Fibroblast of lung (primary cell): ENCODE measurements at regions not wholly inside any gene's neighbourhood (a gene's known extent, or its start where the extent isn't known, plus 50 kb on each side); places are given as distances from the start of the nearest gene placed in this dataset.

Experiments
- DNase-seq, 2 donors: peaks; one replicate each; pipeline versions ENCODE4 v3.0.0 to v3.0.0-alpha.2; 2010; ENCODE audit warnings: low read depth in 2 of 2
- H2AFZ ChIP-seq: 2 replicates; pipeline ENCODE4 v1.5.1; 2012; ENCODE audit warnings: low read length, control low read depth, inconsistent platforms
- H3K27ac ChIP-seq: 2 replicates; pipeline ENCODE4 v1.5.1; 2011; ENCODE audit warnings: low read length, control low read depth; ENCODE audit not compliant: insufficient read depth
- H3K27me3 ChIP-seq: 2 replicates; pipeline ENCODE4 v1.5.1; 2011; ENCODE audit warnings: mild to moderate bottlenecking, low read length; ENCODE audit not compliant: control insufficient read depth, insufficient read depth
- H3K36me3 ChIP-seq: 2 replicates; pipeline ENCODE4 v1.5.1; 2011; ENCODE audit warnings: low read length; ENCODE audit not compliant: control insufficient read depth, insufficient read depth
- H3K4me1 ChIP-seq: 2 replicates; pipeline ENCODE4 v1.5.1; 2011; ENCODE audit warnings: low read length; ENCODE audit not compliant: control insufficient read depth, insufficient read depth; ENCODE audit errors: extremely low read depth
- H3K4me2 ChIP-seq: 2 replicates; pipeline ENCODE4 v1.5.1; 2011; ENCODE audit warnings: low read length, control low read depth; ENCODE audit not compliant: insufficient read depth; ENCODE audit errors: extremely low read depth
- H3K4me3 ChIP-seq, 4 experiments: fragments of 200-600 bp in 1 of 4; sonication (generic) in 1 of 4; replicated peaks in 1 of 4; 2 replicates each; pipeline ENCODE4 v1.5.1; 2011 to 2016; ENCODE audit warnings: low read length in 4 of 4, low read depth in 3 of 4, mild to moderate bottlenecking in 3 of 4, control low read depth in 2 of 4, inconsistent platforms in 1 of 4, mixed read lengths in 1 of 4; ENCODE audit not compliant: insufficient read depth in 1 of 4; ENCODE audit errors: control extremely low read depth in 1 of 4
- H3K79me2 ChIP-seq: 2 replicates; pipeline ENCODE4 v1.5.1; 2012; ENCODE audit warnings: mild to moderate bottlenecking, low read length, inconsistent platforms; ENCODE audit not compliant: control insufficient read depth, insufficient read depth
- H3K9ac ChIP-seq: 2 replicates; pipeline ENCODE4 v1.5.1; 2011; ENCODE audit warnings: mild to moderate bottlenecking, low read length, control low read depth; ENCODE audit not compliant: insufficient read depth
- H3K9me3 ChIP-seq: 2 replicates; pipeline ENCODE4 v1.5.1; 2012; ENCODE audit warnings: low read depth, low read length; ENCODE audit not compliant: control insufficient read depth, insufficient read depth
- H4K20me1 ChIP-seq: 2 replicates; pipeline ENCODE4 v1.5.1; 2011; ENCODE audit warnings: low read length; ENCODE audit not compliant: control insufficient read depth, insufficient read depth; ENCODE audit errors: extremely low read depth
- CTCF ChIP-seq, 2 donors: IDR thresholded peaks in 1 of 2; conservative IDR thresholded peaks in 1 of 2; 1 replicate in 1 of 2; 2 replicates in 1 of 2; pipeline ENCODE4 v1.5.1; 2011 to 2012; ENCODE audit warnings: low read length in 2 of 2, control low read depth in 1 of 2, inconsistent platforms in 1 of 2, low read depth in 1 of 2, mild to moderate bottlenecking in 1 of 2
- EZH2 ChIP-seq: IDR thresholded peaks from 2 replicates; pipeline ENCODE4 v1.5.1; 2012; ENCODE audit warnings: low read length, control low read depth, mild to moderate bottlenecking; ENCODE audit errors: missing control alignments

GRCh38 chr9:20044686-20045085 lies 255.8 kb upstream of the SLC24A2 start:
- no peak overlapping the region for H3K4me2 ChIP-seq
- TF ChIP-seq EZH2 (no peak), CTCF (conservative IDR thresholded peaks at IDR 0.05 in 1 of 2, IDR thresholded peaks at IDR 0.05 in 1 of 2; ENCODE audit: low read depth in 1 of 2, low read length in 2 of 2) (no peak)
- no peak overlapping the region for H3K9ac ChIP-seq
- H3K36me3 ChIP-seq, result no peaks in the 10 kb centered on the region
- H3K27me3 ChIP-seq, result no peaks in the 10 kb centered on the region
- no peak overlapping the region for H3K4me3 ChIP-seq
- H3K27ac ChIP-seq, result no peak overlapping the region
- H3K9me3 ChIP-seq, result no peaks in the 10 kb centered on the region
- H3K79me2 ChIP-seq, result no peaks in the 10 kb centered on the region
- no peaks in the 10 kb centered on the region for H4K20me1 ChIP-seq
- no peaks in the 10 kb centered on the region for H3K4me1 ChIP-seq
- H2AFZ ChIP-seq, result no peak overlapping the region
- peak in 1 of 2 donors; percentile 28 for DNase-seq

GRCh38 chr9:20043461-20043860 lies 254.6 kb upstream of the SLC24A2 start:
- DNase-seq, result peak in 1 of 2 donors; percentile 15
- no peaks in the 10 kb centered on the region for H4K20me1 ChIP-seq
- H3K79me2 ChIP-seq, result no peaks in the 10 kb centered on the region
- H3K4me3 ChIP-seq, result no peak overlapping the region
- H3K27ac ChIP-seq, result no peak overlapping the region
- no peak overlapping the region for H3K9ac ChIP-seq
- H3K27me3 ChIP-seq, result no peaks in the 10 kb centered on the region
- no peaks in the 10 kb centered on the region for H3K4me1 ChIP-seq
- TF ChIP-seq EZH2, result no peak
- no peak for TF ChIP-seq CTCF (conservative IDR thresholded peaks at IDR 0.05 in 1 of 2, IDR thresholded peaks at IDR 0.05 in 1 of 2; ENCODE audit: low read depth in 1 of 2, low read length in 2 of 2)
- H3K9me3 ChIP-seq, result no peaks in the 10 kb centered on the region
- no peak overlapping the region for H2AFZ ChIP-seq
- no peaks in the 10 kb centered on the region for H3K36me3 ChIP-seq
- no peak overlapping the region for H3K4me2 ChIP-seq

GRCh38 chr9:20043035-20043434 lies 254.2 kb upstream of the SLC24A2 start:
- Histone ChIP-seq H3K79me2 (no peaks in the 10 kb centered on the region), H3K9ac (no peak overlapping the region)

More at GRCh38 chr9:20043035-20043434, 254.2 kb upstream of the SLC24A2 start:
- Histone ChIP-seq H4K20me1 (no peaks in the 10 kb centered on the region), H3K27me3 (no peaks in the 10 kb centered on the region), H3K36me3 (no peaks in the 10 kb centered on the region), H3K4me1 (no peaks in the 10 kb centered on the region), H3K4me2 (no peak overlapping the region), H3K27ac (no peak overlapping the region), H2AFZ (no peak overlapping the region), H3K4me3 (no peak overlapping the region), H3K9me3 (no peaks in the 10 kb centered on the region)
- DNase-seq, result no peak
- no peak for TF ChIP-seq EZH2
- TF ChIP-seq CTCF (conservative IDR thresholded peaks at IDR 0.05 in 1 of 2, IDR thresholded peaks at IDR 0.05 in 1 of 2; ENCODE audit: low read depth in 1 of 2, low read length in 2 of 2), result no peak
